ENCODE measurements at regions not wholly inside any gene's neighbourhood (a gene's known extent, or its start where the extent isn't known, plus 50 kb on each side); places are given as distances from the start of the nearest gene placed in this dataset.
"Not testable (repeated sequence)": the region's sequence is repeated elsewhere in the genome, so short reads cannot be mapped to it uniquely, and the experiment has no call there.

DNA sequence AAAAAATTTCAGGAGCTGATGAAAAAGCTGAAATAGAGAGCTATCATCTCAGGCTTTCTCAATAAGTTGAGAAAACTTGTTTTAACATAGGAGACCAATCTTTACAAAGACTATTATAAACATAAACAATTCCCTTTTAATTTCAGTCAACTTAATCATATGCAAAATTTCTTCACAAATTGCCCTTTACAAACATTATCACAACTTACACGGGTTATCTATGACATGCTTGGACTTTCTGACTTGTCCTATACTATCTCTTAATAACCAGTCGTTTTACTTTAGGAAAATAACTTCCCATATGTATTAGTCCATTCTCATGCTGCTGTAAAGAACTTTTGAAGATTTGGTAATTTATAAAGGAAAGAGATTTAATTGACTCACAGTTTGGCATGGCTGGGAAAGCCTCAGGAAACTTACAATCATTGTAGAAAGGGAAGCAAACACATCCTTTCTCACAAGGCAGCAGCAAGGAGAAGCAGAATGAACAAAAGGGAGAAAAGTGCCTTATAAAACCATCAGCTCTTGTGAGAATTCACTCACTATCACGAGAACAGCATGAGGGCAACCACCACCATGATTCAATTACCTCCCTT lies 1583.7 kb upstream of the CELF4 start:
- no peak for ATAC-seq (replicated peaks in 1 of 4)
- H3K27ac Mint-ChIP-seq: no peak overlapping the region
- ChIA-PET CTCF (no interaction called here), POLR2A (no interaction called here)
- Histone ChIP-seq H3K27me3 (replicated peaks in 1 of 2; ENCODE audit: control insufficient read depth in 2 of 2, extremely low read depth in 1 of 2, insufficient read depth in 2 of 2, low read length in 1 of 2) (no peaks in the 10 kb centered on the region), H3K9me3 (no peaks in the 10 kb centered on the region), H3K36me3 (ENCODE audit: control insufficient read depth in 2 of 2, extremely low read depth in 1 of 2, insufficient read depth in 1 of 2, low read length in 1 of 2) (no peaks in the 10 kb centered on the region), H3K4me3 (ENCODE audit: control insufficient read depth in 1 of 2, extremely low read depth in 1 of 2, low read length in 1 of 2) (no peak overlapping the region), H3K4me1 (ENCODE audit: control insufficient read depth in 1 of 2, extremely low read depth in 1 of 2, insufficient read depth in 2 of 2, low read length in 2 of 2) (no peaks in the 10 kb centered on the region), H3K27ac (ENCODE audit: low read length) (no peak overlapping the region)
- WGBS (ENCODE audit: insufficient coverage): no CpG with 5 or more reads among the region's 3 CpGs
- H3K9me3 Mint-ChIP-seq: peaks cover 13 to 45% (median 23%) of the 10 kb centered on the region in 3 donors
- DNase-seq: no peak
- no peaks in the 10 kb centered on the region for H3K36me3 Mint-ChIP-seq
- H3K4me3 Mint-ChIP-seq: no peak overlapping the region
- H3K4me1 Mint-ChIP-seq: no peaks in the 10 kb centered on the region
- no peaks in the 10 kb centered on the region for H3K27me3 Mint-ChIP-seq

- Histone ChIP-seq H3K4me1 (ENCODE audit: control insufficient read depth in 1 of 2, extremely low read depth in 1 of 2, insufficient read depth in 2 of 2, low read length in 2 of 2) (no peaks in the 10 kb centered on the region), H3K36me3 (ENCODE audit: control insufficient read depth in 2 of 2, extremely low read depth in 1 of 2, insufficient read depth in 1 of 2, low read length in 1 of 2) (no peaks in the 10 kb centered on the region), H3K27ac (ENCODE audit: low read length) (no peak overlapping the region), H3K9me3 (no peaks in the 10 kb centered on the region), H3K27me3 (replicated peaks in 1 of 2; ENCODE audit: control insufficient read depth in 2 of 2, extremely low read depth in 1 of 2, insufficient read depth in 2 of 2, low read length in 1 of 2) (no peaks in the 10 kb centered on the region), H3K4me3 (ENCODE audit: control insufficient read depth in 1 of 2, extremely low read depth in 1 of 2, low read length in 1 of 2) (no peak overlapping the region)
- Mint-ChIP-seq H3K4me1 (no peaks in the 10 kb centered on the region), H3K36me3 (no peaks in the 10 kb centered on the region), H3K4me3 (no peak overlapping the region), H3K27ac (no peak overlapping the region), H3K9me3 (peaks cover 2 to 19% (median 5%) of the 10 kb centered on the region in 3 donors), H3K27me3 (no peaks in the 10 kb centered on the region)
- ChIA-PET POLR2A (no interaction called here), CTCF (no interaction called here)
- 100% methylated on average over 3 of the region's 3 CpGs for WGBS (ENCODE audit: insufficient coverage)
- ATAC-seq (replicated peaks in 1 of 4) (no peak), DNase-seq (no peak)
Measured at GRCh38 chr18:39134255-39134654, 1568.7 kb upstream of the CELF4 start.

DNA sequence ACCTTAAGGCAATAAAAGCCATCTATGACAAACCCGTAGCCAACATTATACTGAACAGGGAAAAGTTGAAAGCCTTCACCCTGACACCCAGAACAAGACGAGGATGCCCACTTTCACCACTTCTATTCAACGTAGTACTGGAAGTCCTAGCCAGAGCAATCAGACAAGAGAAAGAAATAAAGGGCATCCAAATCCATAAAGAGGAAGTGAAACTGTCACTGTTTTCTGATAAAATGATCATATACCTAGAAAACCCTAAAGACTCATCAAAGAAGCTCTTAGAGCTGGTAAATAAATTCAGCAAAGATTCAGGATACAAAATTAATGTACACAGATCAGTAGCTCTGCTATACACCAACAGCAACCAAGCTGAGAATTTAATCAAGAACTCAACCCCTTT lies 1561.9 kb upstream of the CELF4 start:
- H3K36me3 ChIP-seq (ENCODE audit: control insufficient read depth in 2 of 2, extremely low read depth in 1 of 2, insufficient read depth in 1 of 2, low read length in 1 of 2); H3K4me1 ChIP-seq (ENCODE audit: control insufficient read depth in 1 of 2, extremely low read depth in 1 of 2, insufficient read depth in 2 of 2, low read length in 2 of 2); H3K27ac ChIP-seq (ENCODE audit: low read length); CTCF ChIA-PET; H3K27me3 Mint-ChIP-seq; H3K4me1 Mint-ChIP-seq; ATAC-seq (replicated peaks in 1 of 4); H3K27me3 ChIP-seq (replicated peaks in 1 of 2; ENCODE audit: control insufficient read depth in 2 of 2, extremely low read depth in 1 of 2, insufficient read depth in 2 of 2, low read length in 1 of 2); H3K4me3 ChIP-seq (ENCODE audit: control insufficient read depth in 1 of 2, extremely low read depth in 1 of 2, low read length in 1 of 2); H3K4me3 Mint-ChIP-seq; H3K36me3 Mint-ChIP-seq; H3K27ac Mint-ChIP-seq; POLR2A ChIA-PET; DNase-seq; H3K9me3 ChIP-seq: not testable (repeated sequence)
- WGBS (ENCODE audit: insufficient coverage): 63% methylated on average over 1 of the region's 3 CpGs
- H3K9me3 Mint-ChIP-seq: peaks cover 18 to 31% (median 30%) of the 10 kb centered on the region in 3 donors

- no peaks in the 10 kb centered on the region for H3K27me3 ChIP-seq (replicated peaks in 1 of 2; ENCODE audit: control insufficient read depth in 2 of 2, extremely low read depth in 1 of 2, insufficient read depth in 2 of 2, low read length in 1 of 2)
Measured at GRCh38 chr18:39113790-39114189, 1548.2 kb upstream of the CELF4 start.

DNA sequence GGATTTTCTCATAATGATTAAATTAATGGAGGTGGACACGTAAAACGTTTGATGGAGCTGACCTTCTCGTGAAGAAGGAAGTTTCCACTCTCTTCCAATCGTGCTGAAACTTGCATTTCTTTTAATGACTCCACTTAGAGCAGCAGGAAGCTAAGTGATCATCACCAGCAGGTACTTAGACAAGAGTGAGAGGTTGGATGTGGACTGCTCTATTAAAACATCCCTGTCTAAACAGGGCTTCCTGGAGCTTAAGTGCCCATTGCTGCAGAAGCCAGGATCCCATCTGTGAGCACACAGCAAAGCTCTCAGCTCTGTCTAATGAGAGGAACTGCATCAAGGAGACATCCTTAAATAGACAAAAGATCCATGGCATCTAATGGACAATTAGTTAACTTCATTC lies 1539.5 kb upstream of the CELF4 start:
- ATAC-seq (replicated peaks in 1 of 4): no peak
- Mint-ChIP-seq H3K27me3 (no peaks in the 10 kb centered on the region), H3K4me3 (no peak overlapping the region), H3K27ac (no peak overlapping the region), H3K4me1 (no peaks in the 10 kb centered on the region), H3K9me3 (no peaks in the 10 kb centered on the region), H3K36me3 (no peaks in the 10 kb centered on the region)
- no peak overlapping the region for H3K4me3 ChIP-seq (ENCODE audit: control insufficient read depth in 1 of 2, extremely low read depth in 1 of 2, low read length in 1 of 2)
- WGBS (ENCODE audit: insufficient coverage): no CpG with 5 or more reads among the region's 4 CpGs
- no peaks in the 10 kb centered on the region for H3K36me3 ChIP-seq (ENCODE audit: control insufficient read depth in 2 of 2, extremely low read depth in 1 of 2, insufficient read depth in 1 of 2, low read length in 1 of 2)
- H3K4me1 ChIP-seq (ENCODE audit: control insufficient read depth in 1 of 2, extremely low read depth in 1 of 2, insufficient read depth in 2 of 2, low read length in 2 of 2): no peaks in the 10 kb centered on the region
- no peaks in the 10 kb centered on the region for H3K9me3 ChIP-seq
- H3K27me3 ChIP-seq (replicated peaks in 1 of 2; ENCODE audit: control insufficient read depth in 2 of 2, extremely low read depth in 1 of 2, insufficient read depth in 2 of 2, low read length in 1 of 2): no peaks in the 10 kb centered on the region
- ChIA-PET CTCF (no interaction called here), POLR2A (interaction anchor here in 1 of 2 donors (0.6 kb wide), 1 partner anchor 1467 kb away, joined by 3 read pairs; no protein-coding TSS in a partner anchor)
- H3K27ac ChIP-seq (ENCODE audit: low read length): no peak overlapping the region
- no peak for DNase-seq

More at GRCh38 chr18:39113790-39114189, 1548.2 kb upstream of the CELF4 start:
- Mint-ChIP-seq H3K4me1 (no peaks in the 10 kb centered on the region), H3K27me3 (no peaks in the 10 kb centered on the region), H3K36me3 (no peaks in the 10 kb centered on the region), H3K4me3 (no peak overlapping the region), H3K9me3 (no peaks in the 10 kb centered on the region), H3K27ac (no peak overlapping the region)
- Histone ChIP-seq H3K27ac (ENCODE audit: low read length) (no peak overlapping the region), H3K9me3 (no peaks in the 10 kb centered on the region), H3K4me3 (ENCODE audit: control insufficient read depth in 1 of 2, extremely low read depth in 1 of 2, low read length in 1 of 2) (no peak overlapping the region), H3K36me3 (ENCODE audit: control insufficient read depth in 2 of 2, extremely low read depth in 1 of 2, insufficient read depth in 1 of 2, low read length in 1 of 2) (no peaks in the 10 kb centered on the region), H3K4me1 (ENCODE audit: control insufficient read depth in 1 of 2, extremely low read depth in 1 of 2, insufficient read depth in 2 of 2, low read length in 2 of 2) (no peaks in the 10 kb centered on the region)
- DNase-seq: no peak
- ATAC-seq (replicated peaks in 1 of 4): no peak
- POLR2A ChIA-PET: no interaction called here
- WGBS (ENCODE audit: insufficient coverage): no CpG with 5 or more reads among the region's 1 CpG
- CTCF ChIA-PET: interaction anchor here in 1 of 2 donors (0.6 kb wide), 1 partner anchor 30 kb away, joined by 3 read pairs; no protein-coding TSS in a partner anchor

DNA sequence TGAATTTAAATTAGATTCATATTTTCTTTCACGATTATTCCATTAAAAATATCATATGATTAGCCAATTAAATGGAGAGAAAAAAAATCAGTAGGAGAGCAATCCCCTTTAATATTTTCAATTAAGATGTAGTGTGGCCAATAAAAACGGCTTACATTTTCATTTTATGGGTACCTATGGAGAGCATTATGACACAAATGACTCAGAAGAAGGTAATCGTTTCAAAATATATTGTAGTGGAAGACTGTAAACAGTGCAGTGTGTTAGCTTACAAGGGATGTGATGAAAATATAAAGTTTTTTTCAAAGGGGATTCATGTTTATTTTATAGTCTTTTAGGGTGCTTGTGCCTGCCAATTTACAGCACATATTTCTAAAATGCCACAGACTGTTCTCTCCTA lies 1507.4 kb upstream of the CELF4 start:
- no CpG with 5 or more reads among the region's 3 CpGs for WGBS (ENCODE audit: insufficient coverage)
- ChIA-PET POLR2A (interaction anchor here in 1 of 2 donors (0.6 kb wide), 1 partner anchor 1768 kb away, joined by 3 read pairs; no protein-coding TSS in a partner anchor), CTCF (no interaction called here)
- no peaks in the 10 kb centered on the region for H3K27me3 Mint-ChIP-seq
- H3K9me3 Mint-ChIP-seq: peaks cover 0 to 18% (median 0%) of the 10 kb centered on the region in 3 donors
- no peaks in the 10 kb centered on the region for H3K27me3 ChIP-seq (replicated peaks in 1 of 2; ENCODE audit: control insufficient read depth in 2 of 2, extremely low read depth in 1 of 2, insufficient read depth in 2 of 2, low read length in 1 of 2)
- DNase-seq: no peak
- no peaks in the 10 kb centered on the region for H3K36me3 Mint-ChIP-seq
- no peaks in the 10 kb centered on the region for H3K36me3 ChIP-seq (ENCODE audit: control insufficient read depth in 2 of 2, extremely low read depth in 1 of 2, insufficient read depth in 1 of 2, low read length in 1 of 2)
- no peak overlapping the region for H3K27ac ChIP-seq (ENCODE audit: low read length)
- no peaks in the 10 kb centered on the region for H3K9me3 ChIP-seq
- ATAC-seq (replicated peaks in 1 of 4): no peak
- no peaks in the 10 kb centered on the region for H3K4me1 Mint-ChIP-seq
- H3K4me3 ChIP-seq (ENCODE audit: control insufficient read depth in 1 of 2, extremely low read depth in 1 of 2, low read length in 1 of 2): no peak overlapping the region
- H3K4me3 Mint-ChIP-seq: no peak overlapping the region
- no peak overlapping the region for H3K27ac Mint-ChIP-seq
- H3K4me1 ChIP-seq (ENCODE audit: control insufficient read depth in 1 of 2, extremely low read depth in 1 of 2, insufficient read depth in 2 of 2, low read length in 2 of 2): no peaks in the 10 kb centered on the region

- Histone ChIP-seq H3K4me1 (ENCODE audit: control insufficient read depth in 1 of 2, extremely low read depth in 1 of 2, insufficient read depth in 2 of 2, low read length in 2 of 2) (no peaks in the 10 kb centered on the region), H3K27me3 (replicated peaks in 1 of 2; ENCODE audit: control insufficient read depth in 2 of 2, extremely low read depth in 1 of 2, insufficient read depth in 2 of 2, low read length in 1 of 2) (no peaks in the 10 kb centered on the region), H3K36me3 (ENCODE audit: control insufficient read depth in 2 of 2, extremely low read depth in 1 of 2, insufficient read depth in 1 of 2, low read length in 1 of 2) (no peaks in the 10 kb centered on the region), H3K4me3 (ENCODE audit: control insufficient read depth in 1 of 2, extremely low read depth in 1 of 2, low read length in 1 of 2) (no peak overlapping the region), H3K9me3 (no peaks in the 10 kb centered on the region), H3K27ac (ENCODE audit: low read length) (no peak overlapping the region)
- Mint-ChIP-seq H3K4me1 (no peaks in the 10 kb centered on the region), H3K4me3 (no peak overlapping the region), H3K36me3 (no peaks in the 10 kb centered on the region), H3K9me3 (peaks cover 4 to 7% (median 6%) of the 10 kb centered on the region in 3 donors), H3K27ac (no peak overlapping the region), H3K27me3 (no peaks in the 10 kb centered on the region)
- DNase-seq (no peak), ATAC-seq (replicated peaks in 1 of 4) (no peak)
- ChIA-PET POLR2A (no interaction called here), CTCF (no interaction called here)
- no CpG with 5 or more reads among the region's 1 CpG for WGBS (ENCODE audit: insufficient coverage)
Measured at GRCh38 chr18:39062426-39062825, 1496.8 kb upstream of the CELF4 start.

All from T-cell (primary cell).